ENCODE measurements at regions not wholly inside any gene's neighbourhood (a gene's known extent, or its start where the extent isn't known, plus 50 kb on each side); places are given as distances from the start of the nearest gene placed in this dataset.

- Histone ChIP-seq H3K27ac (ENCODE audit: low read length) (no peak overlapping the region), H3K27me3 (ENCODE audit: control insufficient read depth, insufficient read depth, low read length) (no peaks in the 10 kb centered on the region), H3K9me3 (ENCODE audit: control insufficient read depth, low read depth, low read length) (no peaks in the 10 kb centered on the region), H3K4me3 (ENCODE audit: low read length) (no peak overlapping the region), H3K9ac (ENCODE audit: low read length) (no peak overlapping the region), H3K4me1 (ENCODE audit: control insufficient read depth, low read depth, low read length) (no peaks in the 10 kb centered on the region), H3K36me3 (ENCODE audit: control insufficient read depth, low read depth, low read length) (no peaks in the 10 kb centered on the region)
Measured at GRCh38 chr4:59630922-59631321, 1569.2 kb upstream of the ADGRL3 start.

GRCh38 chr4:59637596-59637995, 1562.5 kb upstream of the ADGRL3 start:
- H3K27me3 ChIP-seq (ENCODE audit: control insufficient read depth, insufficient read depth, low read length): no peaks in the 10 kb centered on the region
- no peak overlapping the region for H3K9ac ChIP-seq (ENCODE audit: low read length)
- no peaks in the 10 kb centered on the region for H3K9me3 ChIP-seq (ENCODE audit: control insufficient read depth, low read depth, low read length)
- H3K4me3 ChIP-seq (ENCODE audit: low read length): no peak overlapping the region
- H3K27ac ChIP-seq (ENCODE audit: low read length): no peak overlapping the region
- no peaks in the 10 kb centered on the region for H3K4me1 ChIP-seq (ENCODE audit: control insufficient read depth, low read depth, low read length)
- H3K36me3 ChIP-seq (ENCODE audit: control insufficient read depth, low read depth, low read length): no peaks in the 10 kb centered on the region

DNA sequence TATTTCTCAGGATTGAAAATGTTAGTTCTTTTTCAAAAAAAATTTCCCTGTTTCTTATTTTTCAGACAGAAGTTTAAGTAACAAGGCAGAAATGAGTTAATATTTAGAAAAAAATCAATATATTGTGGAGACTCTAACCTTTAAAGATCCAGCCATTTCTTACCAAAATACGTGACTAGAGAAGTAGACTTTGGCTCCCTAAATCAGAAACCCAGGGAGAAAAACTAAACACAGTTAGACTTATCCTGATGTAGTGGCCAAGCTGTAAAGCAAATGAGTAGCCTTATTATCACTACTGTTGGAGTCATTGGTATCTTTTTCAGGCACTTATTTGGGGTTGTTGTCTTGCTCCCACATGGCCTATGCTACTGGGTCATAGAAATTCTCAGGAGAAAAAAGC, 1556.4 kb upstream of the ADGRL3 start:
- Histone ChIP-seq H3K4me3 (ENCODE audit: low read length) (no peak overlapping the region), H3K9ac (ENCODE audit: low read length) (no peak overlapping the region), H3K4me1 (ENCODE audit: control insufficient read depth, low read depth, low read length) (no peaks in the 10 kb centered on the region), H3K36me3 (ENCODE audit: control insufficient read depth, low read depth, low read length) (no peaks in the 10 kb centered on the region), H3K27ac (ENCODE audit: low read length) (no peak overlapping the region), H3K27me3 (ENCODE audit: control insufficient read depth, insufficient read depth, low read length) (no peaks in the 10 kb centered on the region), H3K9me3 (ENCODE audit: control insufficient read depth, low read depth, low read length) (no peaks in the 10 kb centered on the region)

GRCh38 chr4:59644765-59645164, 1555.4 kb upstream of the ADGRL3 start:
- H3K27me3 ChIP-seq (ENCODE audit: control insufficient read depth, insufficient read depth, low read length): no peaks in the 10 kb centered on the region
- H3K9me3 ChIP-seq (ENCODE audit: control insufficient read depth, low read depth, low read length): no peaks in the 10 kb centered on the region
- H3K36me3 ChIP-seq (ENCODE audit: control insufficient read depth, low read depth, low read length): no peaks in the 10 kb centered on the region
- no peaks in the 10 kb centered on the region for H3K4me1 ChIP-seq (ENCODE audit: control insufficient read depth, low read depth, low read length)
- H3K4me3 ChIP-seq (ENCODE audit: low read length): no peak overlapping the region
- no peak overlapping the region for H3K27ac ChIP-seq (ENCODE audit: low read length)
- H3K9ac ChIP-seq (ENCODE audit: low read length): no peak overlapping the region

DNA sequence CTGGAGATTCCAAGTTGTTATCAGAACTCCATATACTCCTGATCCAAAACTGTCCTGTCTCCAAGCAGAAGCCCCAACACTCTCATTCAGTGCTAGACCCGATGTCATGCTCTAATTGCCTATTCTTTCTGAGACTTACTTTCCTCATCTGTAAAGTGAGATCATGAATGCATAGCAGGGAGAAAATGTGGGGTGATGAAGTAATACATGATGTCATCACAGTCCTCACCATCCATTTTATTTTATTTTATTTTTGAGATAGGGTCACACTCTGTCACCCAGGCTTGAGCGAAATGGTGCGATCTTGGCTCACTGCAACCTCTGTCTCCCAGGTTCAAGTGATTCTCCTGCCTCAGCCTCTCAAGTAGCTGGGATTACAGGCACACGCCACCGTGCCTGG, 1554.0 kb upstream of the ADGRL3 start:
- Histone ChIP-seq H3K27me3 (ENCODE audit: control insufficient read depth, insufficient read depth, low read length) (no peaks in the 10 kb centered on the region), H3K4me3 (ENCODE audit: low read length) (no peak overlapping the region), H3K36me3 (ENCODE audit: control insufficient read depth, low read depth, low read length) (no peaks in the 10 kb centered on the region), H3K9ac (ENCODE audit: low read length) (no peak overlapping the region), H3K4me1 (ENCODE audit: control insufficient read depth, low read depth, low read length) (no peaks in the 10 kb centered on the region), H3K9me3 (ENCODE audit: control insufficient read depth, low read depth, low read length) (no peaks in the 10 kb centered on the region), H3K27ac (ENCODE audit: low read length) (no peak overlapping the region)

- H3K27ac ChIP-seq (ENCODE audit: low read length): no peak overlapping the region
- no peaks in the 10 kb centered on the region for H3K9me3 ChIP-seq (ENCODE audit: control insufficient read depth, low read depth, low read length)
- H3K4me3 ChIP-seq (ENCODE audit: low read length): no peak overlapping the region
- H3K4me1 ChIP-seq (ENCODE audit: control insufficient read depth, low read depth, low read length): no peaks in the 10 kb centered on the region
- H3K9ac ChIP-seq (ENCODE audit: low read length): no peak overlapping the region
- H3K36me3 ChIP-seq (ENCODE audit: control insufficient read depth, low read depth, low read length): no peaks in the 10 kb centered on the region
- no peaks in the 10 kb centered on the region for H3K27me3 ChIP-seq (ENCODE audit: control insufficient read depth, insufficient read depth, low read length)
Measured at GRCh38 chr4:59647011-59647410, 1553.1 kb upstream of the ADGRL3 start.

DNA sequence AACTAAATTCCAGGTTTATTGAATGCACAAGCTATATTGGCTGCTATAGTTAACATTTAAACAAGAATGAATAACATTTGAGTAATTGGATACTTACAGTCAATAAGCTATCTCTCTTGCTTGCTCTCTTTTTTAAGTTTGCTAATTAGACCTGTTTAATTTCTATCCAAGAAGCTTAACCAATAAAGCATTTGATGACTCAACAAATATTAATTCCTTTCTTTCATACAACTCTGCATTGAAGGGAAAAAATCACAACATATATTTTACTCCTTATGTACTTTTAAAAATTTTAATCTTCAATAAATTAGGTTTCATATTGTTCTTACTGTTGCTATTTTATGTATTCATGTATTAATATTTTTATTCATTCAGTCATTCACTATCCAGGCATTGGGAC, 1552.6 kb upstream of the ADGRL3 start:
- Histone ChIP-seq H3K9me3 (ENCODE audit: control insufficient read depth, low read depth, low read length) (no peaks in the 10 kb centered on the region), H3K9ac (ENCODE audit: low read length) (no peak overlapping the region), H3K27me3 (ENCODE audit: control insufficient read depth, insufficient read depth, low read length) (no peaks in the 10 kb centered on the region), H3K36me3 (ENCODE audit: control insufficient read depth, low read depth, low read length) (no peaks in the 10 kb centered on the region), H3K4me3 (ENCODE audit: low read length) (no peak overlapping the region), H3K4me1 (ENCODE audit: control insufficient read depth, low read depth, low read length) (no peaks in the 10 kb centered on the region), H3K27ac (ENCODE audit: low read length) (no peak overlapping the region)

DNA sequence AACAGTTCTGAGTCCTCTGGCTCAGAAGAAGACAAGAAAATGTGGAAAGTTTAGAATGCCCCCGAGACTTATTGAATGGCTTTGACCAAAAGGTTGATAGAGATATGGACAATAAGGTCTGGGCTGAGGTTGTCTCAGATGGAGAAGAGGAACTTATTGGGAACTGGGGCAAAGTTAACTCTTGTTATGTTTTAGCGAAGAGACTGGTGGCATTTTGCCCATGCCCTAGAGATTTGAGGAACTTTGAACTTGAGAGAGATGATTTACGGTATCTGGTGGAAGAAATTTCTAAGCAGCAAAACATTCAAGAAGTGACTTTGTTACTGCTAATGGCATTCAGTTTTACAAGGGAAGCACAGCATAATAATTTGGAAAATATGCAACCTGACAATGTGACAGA, 1549.3 kb upstream of the ADGRL3 start:
- no peak overlapping the region for H3K4me3 ChIP-seq (ENCODE audit: low read length)
- no peaks in the 10 kb centered on the region for H3K4me1 ChIP-seq (ENCODE audit: control insufficient read depth, low read depth, low read length)
- no peak overlapping the region for H3K9ac ChIP-seq (ENCODE audit: low read length)
- H3K36me3 ChIP-seq (ENCODE audit: control insufficient read depth, low read depth, low read length): no peaks in the 10 kb centered on the region
- no peaks in the 10 kb centered on the region for H3K27me3 ChIP-seq (ENCODE audit: control insufficient read depth, insufficient read depth, low read length)
- H3K9me3 ChIP-seq (ENCODE audit: control insufficient read depth, low read depth, low read length): peaks cover 8% of the 10 kb centered on the region
- no peak overlapping the region for H3K27ac ChIP-seq (ENCODE audit: low read length)

DNA sequence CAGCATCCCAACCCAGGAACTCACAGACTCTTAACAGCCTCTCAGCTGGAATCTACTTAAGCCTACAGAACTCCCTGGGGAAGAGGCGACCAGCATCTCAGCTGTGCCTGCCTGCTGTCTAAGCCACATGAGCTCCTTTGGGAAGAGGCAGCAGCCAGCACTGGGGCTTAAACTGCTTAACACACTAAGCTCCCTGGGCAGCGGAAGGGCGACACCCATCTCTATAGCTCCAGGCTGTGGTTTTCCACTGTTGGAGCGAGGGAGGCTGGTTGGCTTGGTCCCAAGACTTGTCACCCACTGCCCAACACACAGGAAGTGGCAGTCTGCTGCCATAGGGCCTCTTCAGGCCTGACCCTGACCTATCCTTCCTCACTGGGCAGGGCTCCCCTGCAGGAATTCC, 1544.1 kb upstream of the ADGRL3 start:
- H3K4me3 ChIP-seq (ENCODE audit: low read length): no peak overlapping the region
- no peaks in the 10 kb centered on the region for H3K4me1 ChIP-seq (ENCODE audit: control insufficient read depth, low read depth, low read length)
- H3K27ac ChIP-seq (ENCODE audit: low read length): no peak overlapping the region
- H3K9me3 ChIP-seq (ENCODE audit: control insufficient read depth, low read depth, low read length): peaks cover 8% of the 10 kb centered on the region
- H3K9ac ChIP-seq (ENCODE audit: low read length): no peak overlapping the region
- no peaks in the 10 kb centered on the region for H3K36me3 ChIP-seq (ENCODE audit: control insufficient read depth, low read depth, low read length)
- H3K27me3 ChIP-seq (ENCODE audit: control insufficient read depth, insufficient read depth, low read length): no peaks in the 10 kb centered on the region

DNA sequence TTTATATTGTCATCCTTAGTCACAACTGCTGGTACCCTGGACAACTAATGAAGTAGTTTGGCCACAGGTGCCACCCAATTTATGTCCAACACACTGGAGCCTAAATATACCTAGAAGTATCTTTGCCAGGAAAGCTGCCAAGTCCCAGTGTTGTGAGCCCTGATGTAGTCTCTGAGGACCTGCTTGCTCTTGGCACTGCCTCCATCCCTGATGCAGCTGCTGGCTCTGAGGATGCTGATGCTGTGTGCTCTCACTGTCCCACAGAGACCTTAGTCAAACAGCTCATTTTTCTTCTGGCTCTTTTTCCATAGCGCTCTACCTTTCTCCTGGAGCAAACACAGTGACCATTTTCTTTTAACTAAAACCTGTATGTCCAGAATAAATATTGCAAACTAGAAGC, 1535.4 kb upstream of the ADGRL3 start:
- Histone ChIP-seq H3K36me3 (ENCODE audit: control insufficient read depth, low read depth, low read length) (no peaks in the 10 kb centered on the region), H3K9ac (ENCODE audit: low read length) (no peak overlapping the region), H3K27ac (ENCODE audit: low read length) (no peak overlapping the region), H3K27me3 (ENCODE audit: control insufficient read depth, insufficient read depth, low read length) (no peaks in the 10 kb centered on the region), H3K4me1 (ENCODE audit: control insufficient read depth, low read depth, low read length) (peaks cover 4% of the 10 kb centered on the region), H3K4me3 (ENCODE audit: low read length) (no peak overlapping the region), H3K9me3 (ENCODE audit: control insufficient read depth, low read depth, low read length) (no peaks in the 10 kb centered on the region)

- H3K27me3 ChIP-seq (ENCODE audit: control insufficient read depth, insufficient read depth, low read length): no peaks in the 10 kb centered on the region
- H3K27ac ChIP-seq (ENCODE audit: low read length): no peak overlapping the region
- no peaks in the 10 kb centered on the region for H3K36me3 ChIP-seq (ENCODE audit: control insufficient read depth, low read depth, low read length)
- H3K9ac ChIP-seq (ENCODE audit: low read length): no peak overlapping the region
- H3K4me3 ChIP-seq (ENCODE audit: low read length): no peak overlapping the region
- peaks cover 4% of the 10 kb centered on the region for H3K4me1 ChIP-seq (ENCODE audit: control insufficient read depth, low read depth, low read length)
- H3K9me3 ChIP-seq (ENCODE audit: control insufficient read depth, low read depth, low read length): no peaks in the 10 kb centered on the region
Measured at GRCh38 chr4:59666645-59667044, 1533.5 kb upstream of the ADGRL3 start.

DNA sequence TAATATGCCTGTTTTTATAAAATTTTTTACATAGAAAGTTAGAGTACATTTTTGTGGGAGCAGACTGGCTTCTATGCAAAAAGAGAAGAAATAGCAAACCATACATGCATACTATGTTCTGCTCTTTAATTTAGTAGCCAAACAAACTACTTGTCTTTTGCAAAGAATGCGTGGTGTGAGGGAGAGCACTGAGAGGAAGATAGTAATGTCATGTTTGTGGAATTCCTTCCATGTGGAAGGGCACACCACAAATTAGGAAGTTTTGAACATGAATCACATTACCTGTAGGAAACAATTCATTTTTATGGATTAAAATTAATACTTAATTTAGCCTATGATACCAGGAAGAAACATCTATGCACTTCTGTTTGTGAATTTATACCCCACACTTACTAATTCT, 1529.1 kb upstream of the ADGRL3 start:
- H3K36me3 ChIP-seq (ENCODE audit: control insufficient read depth, low read depth, low read length): no peaks in the 10 kb centered on the region
- H3K4me1 ChIP-seq (ENCODE audit: control insufficient read depth, low read depth, low read length): peaks cover 4% of the 10 kb centered on the region
- no peaks in the 10 kb centered on the region for H3K27me3 ChIP-seq (ENCODE audit: control insufficient read depth, insufficient read depth, low read length)
- H3K9me3 ChIP-seq (ENCODE audit: control insufficient read depth, low read depth, low read length): no peaks in the 10 kb centered on the region
- no peak overlapping the region for H3K4me3 ChIP-seq (ENCODE audit: low read length)
- H3K27ac ChIP-seq (ENCODE audit: low read length): no peak overlapping the region
- no peak overlapping the region for H3K9ac ChIP-seq (ENCODE audit: low read length)

Measured in iPS-18a (cell line).